ENCODE measurements at regions not wholly inside any gene's neighbourhood (a gene's known extent, or its start where the extent isn't known, plus 50 kb on each side); places are given as distances from the start of the nearest gene placed in this dataset.

GRCh38 chr1:51044834-51045233 lies 57.2 kb upstream of the C1orf185 start:
- TF ChIP-seq POLR2A (IDR thresholded peaks at IDR 0.05; ENCODE audit: low read length) (no peak), GATA1 (IDR thresholded peaks at IDR 0.05; ENCODE audit: low read depth, low read length) (no peak)
